ENCODE measurements at regions not wholly inside any gene's neighbourhood (a gene's known extent, or its start where the extent isn't known, plus 50 kb on each side); places are given as distances from the start of the nearest gene placed in this dataset.

DNA sequence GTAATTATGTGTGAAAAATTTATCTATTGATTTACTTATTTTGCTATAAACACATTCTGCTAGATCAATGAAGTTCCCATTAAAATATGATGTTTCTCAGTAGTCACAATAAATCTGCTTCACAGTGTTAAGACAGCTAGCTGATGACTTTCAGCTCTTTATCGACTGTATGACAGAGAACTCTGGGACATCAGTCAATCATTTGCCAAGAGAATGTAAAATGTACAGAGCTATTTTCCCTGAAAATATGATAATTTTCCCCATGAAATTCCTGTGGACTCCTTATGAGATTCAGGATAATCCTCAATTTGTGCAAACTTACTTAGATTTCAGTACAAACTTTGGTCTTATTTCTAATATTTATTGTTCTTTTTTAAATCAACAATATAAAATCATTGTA, 430.5 kb downstream of the SLITRK6 start:
- TF ChIP-seq, protein P1, sequence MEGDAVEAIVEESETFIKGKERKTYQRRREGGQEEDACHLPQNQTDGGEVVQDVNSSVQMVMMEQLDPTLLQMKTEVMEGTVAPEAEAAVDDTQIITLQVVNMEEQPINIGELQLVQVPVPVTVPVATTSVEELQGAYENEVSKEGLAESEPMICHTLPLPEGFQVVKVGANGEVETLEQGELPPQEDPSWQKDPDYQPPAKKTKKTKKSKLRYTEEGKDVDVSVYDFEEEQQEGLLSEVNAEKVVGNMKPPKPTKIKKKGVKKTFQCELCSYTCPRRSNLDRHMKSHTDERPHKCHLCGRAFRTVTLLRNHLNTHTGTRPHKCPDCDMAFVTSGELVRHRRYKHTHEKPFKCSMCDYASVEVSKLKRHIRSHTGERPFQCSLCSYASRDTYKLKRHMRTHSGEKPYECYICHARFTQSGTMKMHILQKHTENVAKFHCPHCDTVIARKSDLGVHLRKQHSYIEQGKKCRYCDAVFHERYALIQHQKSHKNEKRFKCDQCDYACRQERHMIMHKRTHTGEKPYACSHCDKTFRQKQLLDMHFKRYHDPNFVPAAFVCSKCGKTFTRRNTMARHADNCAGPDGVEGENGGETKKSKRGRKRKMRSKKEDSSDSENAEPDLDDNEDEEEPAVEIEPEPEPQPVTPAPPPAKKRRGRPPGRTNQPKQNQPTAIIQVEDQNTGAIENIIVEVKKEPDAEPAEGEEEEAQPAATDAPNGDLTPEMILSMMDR (IDR thresholded peaks at IDR 0.05), result no peak
- no peaks in the 10 kb centered on the region for H3K9me3 Mint-ChIP-seq
- no peaks in the 10 kb centered on the region for H3K36me3 Mint-ChIP-seq (ENCODE audit: low read depth)
- no peak for DNase-seq
- intact Hi-C loops (cut with micrococcal nuclease), result no loop called here
- no peak for ATAC-seq (ENCODE audit: low read depth)
- no peak overlapping the region for H3K27ac Mint-ChIP-seq
- CTCF ChIA-PET, result no interaction called here
- no peak overlapping the region for H3K4me3 Mint-ChIP-seq
- POLR2A ChIA-PET, result no interaction called here
- H3K27me3 Mint-ChIP-seq, result no peaks in the 10 kb centered on the region
- H3K4me1 Mint-ChIP-seq, result no peaks in the 10 kb centered on the region

GRCh38 chr13:85367887-85368286, 431.3 kb downstream of the SLITRK6 start:
- Mint-ChIP-seq H3K27me3 (no peaks in the 10 kb centered on the region), H3K9me3 (no peaks in the 10 kb centered on the region), H3K36me3 (ENCODE audit: low read depth) (no peaks in the 10 kb centered on the region), H3K4me1 (no peaks in the 10 kb centered on the region), H3K27ac (no peak overlapping the region), H3K4me3 (no peak overlapping the region)
- intact Hi-C loops (cut with micrococcal nuclease), result no loop called here
- DNase-seq, result no peak
- ATAC-seq (ENCODE audit: low read depth), result no peak
- ChIA-PET CTCF (no interaction called here), POLR2A (no interaction called here)
- TF ChIP-seq, protein P1 (IDR thresholded peaks at IDR 0.05), result no peak

GRCh38 chr13:85366759-85367417, 432.3 kb downstream of the SLITRK6 start:
- H3K4me1 Mint-ChIP-seq, result no peaks in the 10 kb centered on the region
- DNase-seq (no peak), ATAC-seq (ENCODE audit: low read depth) (no peak)
- H3K4me3 Mint-ChIP-seq, result no peak overlapping the region
- no peaks in the 10 kb centered on the region for H3K36me3 Mint-ChIP-seq (ENCODE audit: low read depth)
- TF ChIP-seq, protein P1 (IDR thresholded peaks at IDR 0.05), result no peak
- H3K9me3 Mint-ChIP-seq, result peaks cover 5% of the 10 kb centered on the region
- CTCF ChIA-PET, result no interaction called here
- H3K27me3 Mint-ChIP-seq, result no peaks in the 10 kb centered on the region
- H3K27ac Mint-ChIP-seq, result no peak overlapping the region
- POLR2A ChIA-PET, result no interaction called here
- intact Hi-C loops (cut with micrococcal nuclease), result no loop called here

GRCh38 chr13:85363504-85363903, 435.7 kb downstream of the SLITRK6 start:
- no peaks in the 10 kb centered on the region for H3K4me1 Mint-ChIP-seq
- intact Hi-C loops (cut with micrococcal nuclease), result no loop called here
- peaks cover 10% of the 10 kb centered on the region for H3K9me3 Mint-ChIP-seq
- POLR2A ChIA-PET, result no interaction called here
- H3K4me3 Mint-ChIP-seq, result no peak overlapping the region
- CTCF ChIA-PET, result no interaction called here
- no peak overlapping the region for H3K27ac Mint-ChIP-seq
- no peaks in the 10 kb centered on the region for H3K27me3 Mint-ChIP-seq
- ATAC-seq (ENCODE audit: low read depth), result no peak
- no peak for DNase-seq
- TF ChIP-seq, protein P1 (IDR thresholded peaks at IDR 0.05), result no peak
- no peaks in the 10 kb centered on the region for H3K36me3 Mint-ChIP-seq (ENCODE audit: low read depth)

DNA sequence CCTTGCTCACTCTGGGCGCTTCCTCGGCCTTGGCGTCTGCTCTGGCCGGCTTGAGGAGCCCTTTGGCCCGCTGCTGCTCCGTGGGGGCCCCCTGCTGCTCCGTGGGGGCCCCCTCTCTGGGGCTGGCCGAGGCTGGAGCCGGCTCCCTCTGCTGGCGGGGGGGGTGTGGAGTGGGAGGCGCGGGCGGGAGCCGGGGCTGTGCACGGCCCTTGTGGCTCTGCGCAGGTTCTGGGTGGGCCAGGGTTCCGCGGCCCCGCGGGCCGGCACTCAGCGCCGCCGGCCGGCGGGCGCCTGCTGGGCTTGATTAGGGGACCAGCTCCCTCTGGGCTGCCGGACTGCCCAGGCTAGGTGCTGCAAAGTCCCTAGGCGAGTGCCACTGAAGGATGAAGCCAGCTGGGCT, 436.2 kb downstream of the SLITRK6 start:
- ChIA-PET POLR2A (no interaction called here), CTCF (no interaction called here)
- peaks cover 12% of the 10 kb centered on the region for H3K9me3 Mint-ChIP-seq
- no peak overlapping the region for H3K27ac Mint-ChIP-seq
- intact Hi-C loops (cut with micrococcal nuclease), result no loop called here
- no peaks in the 10 kb centered on the region for H3K27me3 Mint-ChIP-seq
- no peak overlapping the region for H3K4me3 Mint-ChIP-seq
- H3K4me1 Mint-ChIP-seq, result no peaks in the 10 kb centered on the region
- no peaks in the 10 kb centered on the region for H3K36me3 Mint-ChIP-seq (ENCODE audit: low read depth)
- DNase-seq, result no peak
- no peak for ATAC-seq (ENCODE audit: low read depth)
- TF ChIP-seq, protein P1 (IDR thresholded peaks at IDR 0.05), result no peak

All from activated B cell treated with CpG ODN at 0.5 μM for 24 hours (primary cell).